HepG2 (cell line): ENCODE measurements at regions not wholly inside any gene's neighbourhood (a gene's known extent, or its start where the extent isn't known, plus 50 kb on each side); places are given as distances from the start of the nearest gene placed in this dataset.

ENCODE experiments used
- ARNT2 ChIP-seq: sonication (generic); formaldehyde crosslinking; IDR thresholded peaks from 2 replicates; pipeline ENCODE4 v1.8.0; 2022; ENCODE audit warnings: mild to moderate bottlenecking, low read depth, missing genetic modification reagents, moderate library complexity
- CHD2 ChIP-seq: IDR thresholded peaks from 2 replicates; pipeline ENCODE4 v1.6.1; 2011; ENCODE audit warnings: low read depth, low read length, improper control_type of control experiment
- FOSL1 ChIP-seq: sonication (generic); formaldehyde crosslinking; IDR thresholded peaks from 2 replicates; pipeline ENCODE4 v1.9.0; 2021; ENCODE audit warnings: missing genetic modification reagents, borderline replicate concordance
- HNF1B ChIP-seq: sonication (generic); formaldehyde crosslinking; IDR thresholded peaks from 2 replicates; pipeline ENCODE4 v1.5.1; 2020; ENCODE audit warnings: mild to moderate bottlenecking, moderate library complexity, missing genetic modification reagents
- NCOA1 ChIP-seq: sonication (generic); formaldehyde crosslinking; IDR thresholded peaks from 2 replicates; pipeline ENCODE4 v1.9.0; 2021; ENCODE audit warnings: missing genetic modification reagents
- TRAFD1 ChIP-seq: sonication (generic); formaldehyde crosslinking; IDR thresholded peaks from 2 replicates; pipeline ENCODE4 v1.5.1; 2020; ENCODE audit warnings: missing genetic modification reagents, mild to moderate bottlenecking, borderline replicate concordance
- ZNF12 ChIP-seq: sonication (generic); formaldehyde crosslinking; IDR thresholded peaks from 2 replicates; pipeline ENCODE4 v1.5.0; 2020; ENCODE audit warnings: missing genetic modification reagents
- ZNF598 ChIP-seq: sonication (generic); formaldehyde crosslinking; IDR thresholded peaks from 2 replicates; pipeline ENCODE4 v1.5.1; 2020; ENCODE audit warnings: mild to moderate bottlenecking, missing genetic modification reagents, borderline replicate concordance
- ZNF687 ChIP-seq: sonication (generic); formaldehyde crosslinking; IDR thresholded peaks from 2 replicates; pipeline ENCODE4 v1.5.1; 2020; ENCODE audit warnings: mild to moderate bottlenecking, missing genetic modification reagents, moderate library complexity
- TF ChIP-seq, protein P1 (sequence below): sonication (generic); formaldehyde crosslinking; IDR thresholded peaks from 2 replicates; pipeline ENCODE4 v1.4.0; 2020; ENCODE audit warnings: mild to moderate bottlenecking, missing genetic modification reagents

- TF ChIP-seq ZNF687 (peak; percentile 55), CHD2 (no peak), HNF1B (CRISPR knock-in tag) (no peak), ARNT2 (CRISPR knock-in tag) (no peak), TRAFD1 (no peak), ZNF598 (CRISPR knock-in tag) (no peak), NCOA1 (CRISPR knock-in tag) (no peak), FOSL1 (CRISPR knock-in tag) (no peak), ZNF12 (CRISPR knock-in tag) (no peak)
- TF ChIP-seq, protein P1, sequence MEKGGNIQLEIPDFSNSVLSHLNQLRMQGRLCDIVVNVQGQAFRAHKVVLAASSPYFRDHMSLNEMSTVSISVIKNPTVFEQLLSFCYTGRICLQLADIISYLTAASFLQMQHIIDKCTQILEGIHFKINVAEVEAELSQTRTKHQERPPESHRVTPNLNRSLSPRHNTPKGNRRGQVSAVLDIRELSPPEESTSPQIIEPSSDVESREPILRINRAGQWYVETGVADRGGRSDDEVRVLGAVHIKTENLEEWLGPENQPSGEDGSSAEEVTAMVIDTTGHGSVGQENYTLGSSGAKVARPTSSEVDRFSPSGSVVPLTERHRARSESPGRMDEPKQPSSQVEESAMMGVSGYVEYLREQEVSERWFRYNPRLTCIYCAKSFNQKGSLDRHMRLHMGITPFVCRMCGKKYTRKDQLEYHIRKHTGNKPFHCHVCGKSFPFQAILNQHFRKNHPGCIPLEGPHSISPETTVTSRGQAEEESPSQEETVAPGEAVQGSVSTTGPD, result no peak
Observed at GRCh38 chr7:66529883-66530610, 98.6 kb upstream of the KCTD7 start (continued).
